Islet of Langerhans (tissue), 1 donor: ENCODE measurements at regions not wholly inside any gene's neighbourhood (a gene's known extent, or its start where the extent isn't known, plus 50 kb on each side); places are given as distances from the start of the nearest gene placed in this dataset.

Experiments
- FAIRE-seq: peaks from one replicate; lab custom pipeline; 2011; peaks lifted over from hg19 to GRCh38; lab: Jason Lieb, UNC

GRCh38 chr6:10305790-10306415 is 109.0 kb downstream of the TFAP2A start:
- FAIRE-seq = no peak

DNA sequence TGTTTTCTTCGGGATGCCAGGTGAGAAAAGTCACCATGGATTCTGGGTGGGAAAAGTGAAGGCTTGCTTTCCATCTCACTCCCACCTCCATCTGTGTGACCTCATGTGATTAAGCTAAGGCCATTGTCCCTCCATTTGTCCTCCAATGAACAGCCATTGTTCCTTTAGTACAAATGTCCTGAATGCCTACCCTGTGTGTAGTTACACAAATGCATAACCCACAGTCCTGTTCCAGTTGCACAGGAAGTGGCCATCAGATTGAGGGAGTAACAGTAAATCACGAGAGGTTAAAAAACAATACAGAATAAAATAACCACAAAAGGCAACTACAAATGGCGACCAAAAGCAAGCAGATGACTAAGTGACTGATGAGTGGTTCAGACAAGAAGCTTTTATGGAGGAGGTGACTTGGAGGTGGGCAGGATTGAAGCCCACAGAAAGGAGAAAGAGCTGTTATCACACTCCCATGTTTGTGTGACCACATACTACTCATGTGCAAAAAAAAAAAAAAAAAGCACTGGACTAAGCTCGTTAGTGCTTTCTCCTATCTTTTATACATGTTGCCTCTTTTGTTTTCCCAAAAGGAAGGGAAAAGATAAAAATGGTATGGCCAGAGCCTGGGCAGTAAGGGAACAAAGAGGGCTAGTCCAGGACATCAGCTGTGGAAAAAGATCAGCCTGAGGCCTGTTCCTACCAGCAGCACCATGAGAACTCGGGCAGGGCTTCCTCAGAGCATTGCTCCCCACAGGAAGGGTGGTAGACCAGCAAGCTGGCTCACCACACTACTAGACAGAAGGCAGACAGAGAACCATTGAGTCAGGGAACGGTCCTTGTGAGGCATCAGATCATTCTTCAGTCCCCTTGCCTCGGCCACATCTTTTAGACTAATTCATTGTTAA is 111.0 kb downstream of the TFAP2A start:
- no peak for FAIRE-seq

- FAIRE-seq = no peak
Measured at GRCh38 chr6:10302566-10303235, 112.2 kb downstream of the TFAP2A start.

DNA sequence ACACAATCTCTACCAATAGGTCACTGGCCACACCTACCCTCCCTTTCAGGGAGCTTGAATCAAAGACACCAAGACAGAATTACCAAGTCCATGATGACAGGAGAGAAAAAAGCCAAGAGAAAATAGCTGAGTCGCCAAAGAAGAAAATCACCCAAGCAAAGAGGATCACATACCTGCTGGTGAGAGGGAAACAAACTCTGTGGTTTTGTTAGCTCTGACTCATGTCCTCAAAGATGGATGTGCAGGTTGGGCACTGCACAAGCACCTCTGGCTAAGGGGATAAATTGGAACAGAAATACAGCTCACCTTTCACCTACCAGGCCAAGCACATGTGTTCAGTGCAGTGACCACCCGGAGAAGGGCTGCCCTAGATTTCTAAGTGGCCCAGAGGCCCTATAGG is 114.8 kb downstream of the TFAP2A start:
- no peak for FAIRE-seq

GRCh38 chr6:10297832-10298231 is 117.0 kb downstream of the TFAP2A start:
- FAIRE-seq = no peak

DNA sequence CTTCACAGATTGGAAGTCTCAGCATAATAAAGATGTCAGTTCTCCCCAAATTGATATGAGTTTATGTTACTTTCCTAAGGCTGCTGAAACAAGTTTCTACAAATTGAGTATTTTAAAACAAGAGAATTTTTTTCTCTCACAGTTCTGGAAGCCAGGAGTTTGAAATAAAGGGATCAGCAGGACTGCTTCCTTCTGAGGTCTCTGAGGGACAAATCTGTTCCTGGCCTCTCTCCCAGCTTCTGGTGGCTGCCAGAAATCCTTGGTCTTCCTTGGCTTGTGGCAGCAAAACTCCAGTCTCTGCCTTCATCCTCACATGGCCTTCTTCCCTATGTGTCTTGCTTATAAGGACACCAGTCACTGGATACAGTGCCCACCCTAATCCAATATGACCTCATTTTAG is 136.1 kb downstream of the TFAP2A start:
- FAIRE-seq = no peak

- FAIRE-seq = no peak
Measured at GRCh38 chr6:10276660-10277287, 138.1 kb downstream of the TFAP2A start.

- no peak for FAIRE-seq
Measured at GRCh38 chr6:10276106-10276505, 138.8 kb downstream of the TFAP2A start.

DNA sequence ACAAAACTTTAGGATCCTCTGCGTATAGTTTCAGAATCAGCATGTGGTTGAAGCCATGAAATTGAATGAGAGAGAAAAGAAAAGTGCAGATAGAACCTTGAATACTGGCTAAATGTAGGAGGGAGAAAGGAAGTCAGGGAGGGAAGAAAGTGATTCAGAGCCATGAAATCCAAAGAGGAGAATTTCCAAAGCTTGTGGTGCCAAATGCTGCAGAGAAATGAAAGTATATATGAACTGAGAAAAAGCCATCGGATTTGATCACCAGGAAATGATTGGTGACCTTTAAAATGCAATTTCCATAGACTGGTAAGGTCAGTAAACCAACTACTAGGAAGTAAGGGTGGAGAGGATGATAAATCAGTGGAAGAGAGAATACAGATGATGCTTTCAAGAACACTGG is 142.3 kb downstream of the TFAP2A start:
- FAIRE-seq = no peak

GRCh38 chr6:10271982-10272381 is 142.9 kb downstream of the TFAP2A start:
- no peak for FAIRE-seq

DNA sequence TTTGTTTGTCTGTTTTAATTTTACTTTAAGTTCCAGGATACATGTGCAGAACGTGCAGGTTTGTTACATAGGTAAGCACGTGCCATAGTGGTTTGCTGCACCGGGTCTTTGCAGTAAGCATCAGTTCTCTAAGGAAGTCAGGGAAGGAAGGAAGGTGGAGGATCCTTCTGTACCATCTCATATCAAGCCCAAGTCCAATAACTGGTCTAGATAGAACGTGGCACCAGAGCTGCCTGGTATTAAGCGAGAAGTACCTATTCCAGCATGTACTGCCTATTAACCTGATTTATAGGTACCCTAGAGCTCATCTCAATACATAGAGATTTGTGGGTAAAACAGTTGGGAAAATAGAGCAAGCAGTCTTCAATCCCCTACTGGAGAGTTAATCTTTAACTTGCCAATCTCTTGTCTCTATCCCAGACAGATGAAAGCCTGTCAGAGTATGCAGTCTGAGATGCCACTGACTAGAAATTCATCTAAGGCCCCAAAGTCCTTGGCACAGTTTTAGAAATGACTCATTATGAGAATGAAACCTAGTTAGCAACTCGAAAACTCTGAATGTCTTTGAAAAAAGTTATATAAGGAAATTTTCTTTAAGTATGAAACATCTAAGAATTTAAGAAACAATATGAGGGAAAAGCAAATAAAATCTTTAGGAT is 144.9 kb downstream of the TFAP2A start:
- no peak for FAIRE-seq

GRCh38 chr6:10268611-10269310 is 146.1 kb downstream of the TFAP2A start:
- no peak for FAIRE-seq

- FAIRE-seq = no peak
Measured at GRCh38 chr6:10268111-10268510, 146.8 kb downstream of the TFAP2A start.

DNA sequence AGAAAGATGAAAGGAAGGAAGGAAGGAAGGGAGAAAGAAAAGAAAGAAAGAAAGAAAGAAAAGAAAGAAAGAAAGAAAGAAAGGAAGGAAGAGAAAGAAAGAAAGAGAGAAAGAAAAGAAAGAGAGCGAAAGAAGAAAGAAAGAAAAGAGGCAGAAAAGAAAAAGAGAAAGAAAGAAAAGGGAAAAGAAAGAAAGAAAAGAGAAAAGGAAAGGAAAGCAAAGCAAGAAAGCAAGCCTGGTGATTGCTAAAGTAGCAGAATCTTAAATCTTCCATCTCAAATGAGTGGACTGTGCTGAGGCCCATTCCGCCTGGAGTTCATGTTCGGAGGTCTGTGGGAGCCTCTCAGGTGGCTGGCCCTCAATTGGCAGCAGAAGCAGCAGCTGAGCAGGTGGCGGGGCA is 148.4 kb downstream of the TFAP2A start:
- FAIRE-seq = no peak

DNA sequence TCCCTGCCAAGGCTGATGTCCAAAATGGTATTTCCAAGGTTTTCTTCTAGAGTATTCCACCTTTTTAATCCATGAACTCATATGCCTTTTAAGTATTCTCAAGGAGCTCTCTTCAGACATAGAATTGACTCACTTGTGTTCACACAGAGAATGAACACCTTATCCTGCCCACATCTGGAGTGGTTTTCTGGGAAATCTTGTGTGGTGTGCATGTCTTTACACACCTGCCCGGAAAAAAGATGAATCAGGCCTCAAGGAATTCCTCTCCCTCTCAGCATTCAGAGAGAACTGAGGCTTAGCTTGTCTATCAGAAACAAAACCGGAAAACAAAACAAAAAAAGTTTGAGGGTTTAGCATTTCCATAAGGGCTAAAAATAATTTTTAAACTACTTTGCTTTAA is 148.8 kb downstream of the TFAP2A start:
- no peak for FAIRE-seq

GRCh38 chr6:10262505-10262904 is 152.4 kb downstream of the TFAP2A start:
- no peak for FAIRE-seq

- FAIRE-seq = no peak
Measured at GRCh38 chr6:10259671-10260070, 155.2 kb downstream of the TFAP2A start.

DNA sequence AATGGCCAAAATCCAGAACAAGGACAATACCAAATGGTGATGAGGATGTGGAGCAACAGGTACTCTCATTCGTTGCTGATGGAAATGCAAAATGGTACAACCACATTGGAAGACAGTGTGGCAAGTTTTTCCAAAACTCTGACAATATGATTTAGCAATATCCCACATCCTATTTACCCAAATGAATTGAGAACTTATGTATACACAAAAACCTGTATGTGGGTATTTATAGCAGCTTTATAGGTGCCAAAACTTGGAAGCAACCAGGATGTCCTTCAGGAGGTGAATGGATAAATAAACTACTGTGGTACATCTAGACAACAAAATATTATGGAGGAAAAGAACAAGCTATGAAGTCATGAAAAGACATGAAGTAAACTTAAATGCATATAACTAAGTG is 156.5 kb downstream of the TFAP2A start:
- FAIRE-seq = no peak

- no peak for FAIRE-seq
Measured at GRCh38 chr6:10256113-10256690, 158.7 kb downstream of the TFAP2A start.

DNA sequence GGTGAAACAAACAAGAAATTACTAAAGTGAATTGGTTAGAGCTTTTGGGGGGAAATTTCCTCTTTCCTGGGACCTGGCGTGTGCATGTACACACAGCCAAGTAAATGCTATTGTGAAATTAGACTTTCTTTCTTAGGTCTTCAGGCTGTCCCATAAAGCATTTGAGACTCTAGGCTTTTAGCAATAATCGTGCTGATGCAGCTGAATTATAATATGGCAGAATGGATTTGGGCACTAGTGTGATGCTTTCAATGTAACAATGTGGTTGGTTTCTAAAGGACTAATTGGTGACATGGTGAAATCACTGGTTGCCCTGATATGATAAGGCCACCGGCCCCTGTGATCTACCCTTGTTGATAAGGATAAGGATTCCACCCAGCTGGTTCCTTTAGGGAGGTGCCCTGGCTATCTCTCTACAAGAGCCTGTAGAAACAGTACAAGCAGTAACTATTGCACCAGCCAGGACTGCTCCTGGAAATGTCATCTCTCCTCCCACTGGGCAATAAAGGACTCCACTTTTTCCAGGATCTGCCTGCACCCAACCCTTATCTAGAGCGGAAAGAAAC is 164.1 kb downstream of the TFAP2A start:
- no peak for FAIRE-seq

DNA sequence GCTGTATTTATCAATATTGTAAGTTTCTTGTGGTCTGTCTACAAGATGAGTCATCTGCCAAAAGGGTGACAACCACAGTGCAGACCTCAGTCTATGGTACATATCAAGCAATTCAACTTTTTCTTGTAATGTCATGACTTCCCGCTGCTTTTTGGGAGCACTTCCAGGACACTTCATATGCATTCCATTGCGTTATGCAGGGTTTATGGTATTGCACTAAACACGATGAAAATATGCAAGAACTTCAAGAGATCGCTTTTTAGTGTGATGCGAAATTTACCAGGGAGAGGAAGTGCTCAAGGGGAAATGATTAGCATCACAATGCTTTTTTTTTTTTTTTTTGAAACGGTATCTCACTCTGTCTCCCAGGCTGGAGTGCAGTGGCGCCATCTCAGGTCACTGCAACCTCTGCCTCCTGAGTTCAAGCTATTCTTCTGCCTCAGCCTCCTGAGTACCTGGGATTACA is 166.5 kb downstream of the TFAP2A start:
- FAIRE-seq = no peak
